HG02840 (cell line): ENCODE measurements at regions not wholly inside any gene's neighbourhood (a gene's known extent, or its start where the extent isn't known, plus 50 kb on each side); places are given as distances from the start of the nearest gene placed in this dataset.
"Not testable (repeated sequence)": the region's sequence is repeated elsewhere in the genome, so short reads cannot be mapped to it uniquely, and the experiment has no call there.

ENCODE experiments used
- ATAC-seq: cut with Tn5 transposase; IDR thresholded peaks from one replicate; pipeline ENCODE4 v1.9.1; 2021; ENCODE audit warnings: mild to moderate bottlenecking, moderate library complexity, moderate number of reproducible peaks; ENCODE audit not compliant: unreplicated experiment, low FRiP score

DNA sequence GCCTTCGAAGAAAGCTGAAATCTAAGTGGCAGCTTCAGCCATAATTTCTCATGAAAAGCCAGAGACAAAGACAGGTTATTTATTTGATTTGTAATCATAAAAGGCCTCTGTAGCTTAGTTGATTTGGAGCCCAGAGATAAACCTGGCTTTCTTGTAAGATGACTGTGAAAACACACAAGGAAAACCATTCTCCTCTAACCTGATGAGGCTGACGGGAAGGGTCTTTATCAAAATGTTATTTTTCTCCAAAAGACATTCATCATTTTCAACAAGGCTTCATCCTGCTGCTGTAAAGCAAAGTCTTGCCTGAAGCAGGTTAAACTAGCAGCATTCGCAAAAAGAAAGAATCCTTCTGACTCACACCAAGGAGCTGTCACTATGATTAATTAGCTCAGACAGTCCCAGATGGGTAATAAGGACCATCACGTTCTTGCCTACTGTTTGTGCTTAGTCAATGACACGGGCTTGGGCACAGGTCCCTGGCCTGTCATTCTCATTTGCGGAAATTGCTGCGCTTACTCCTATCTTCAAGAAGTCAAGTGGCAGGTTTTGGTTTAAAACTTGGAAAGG, 286.6 kb downstream of the C12orf75 start:
- ATAC-seq = no peak

- ATAC-seq = no peak
These were observed 291.7 kb downstream of the C12orf75 start for GRCh38 chr12:105622220-105622619.

DNA sequence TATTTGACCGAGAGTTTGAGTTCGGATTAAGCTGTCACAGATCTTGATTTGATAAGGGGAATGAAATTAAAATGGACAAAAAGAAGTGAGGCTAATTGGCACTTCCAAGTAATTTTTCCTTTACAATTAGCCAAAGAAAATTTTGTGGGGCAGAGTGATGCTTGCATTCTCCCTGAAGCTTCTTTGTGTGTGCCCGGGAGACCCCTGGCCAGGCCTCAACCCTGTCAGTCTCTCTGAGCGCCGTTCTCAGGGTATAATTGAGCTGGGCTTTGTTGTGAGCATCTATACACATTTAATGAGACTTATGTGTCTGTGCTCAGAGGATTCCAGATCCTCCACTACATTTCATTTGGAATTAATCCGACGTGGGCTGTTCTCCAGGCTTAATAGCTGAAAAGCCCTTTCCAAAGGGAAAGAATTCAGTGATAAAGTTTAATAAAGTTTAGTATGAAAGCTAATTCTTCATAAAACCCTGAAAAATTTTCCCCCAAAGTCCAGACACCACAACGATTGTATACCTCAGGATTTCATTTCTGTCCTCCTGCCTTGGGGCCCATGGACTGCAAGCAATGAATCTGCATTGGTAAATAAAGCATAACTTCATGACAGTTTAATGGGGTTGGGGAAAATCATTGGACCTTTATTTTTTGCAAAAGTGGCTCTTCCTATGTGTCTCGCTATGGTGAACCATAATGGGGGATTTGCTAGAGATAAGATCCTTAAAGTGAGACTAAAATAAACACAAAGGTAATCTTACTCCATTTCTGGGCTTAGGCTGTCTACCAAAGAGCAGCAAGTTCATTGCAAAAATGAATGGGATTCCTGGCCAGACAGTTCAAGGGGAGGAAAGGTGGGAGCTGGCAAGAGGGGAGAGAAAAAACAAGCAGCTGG, 292.6 kb downstream of the C12orf75 start:
- no peak for ATAC-seq

DNA sequence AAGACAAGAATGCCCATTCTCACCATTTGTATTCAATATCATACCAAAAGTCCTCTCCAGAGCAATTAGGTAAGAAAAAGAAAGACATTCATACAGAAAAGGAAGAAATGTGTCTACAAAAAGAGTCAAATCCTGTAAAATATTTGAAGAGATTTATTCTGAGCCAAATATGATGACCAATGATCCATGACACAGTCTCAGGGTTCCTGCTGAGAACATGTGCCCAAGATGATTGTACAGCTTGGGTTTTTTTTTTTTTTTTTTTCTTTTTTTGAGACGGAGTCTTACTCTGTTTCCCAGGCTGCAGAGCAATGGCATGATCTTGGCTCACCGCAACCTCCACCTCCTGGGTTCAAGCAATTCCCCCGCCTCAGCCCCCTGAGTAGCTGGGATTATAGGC, 296.2 kb downstream of the C12orf75 start:
- ATAC-seq = no peak

DNA sequence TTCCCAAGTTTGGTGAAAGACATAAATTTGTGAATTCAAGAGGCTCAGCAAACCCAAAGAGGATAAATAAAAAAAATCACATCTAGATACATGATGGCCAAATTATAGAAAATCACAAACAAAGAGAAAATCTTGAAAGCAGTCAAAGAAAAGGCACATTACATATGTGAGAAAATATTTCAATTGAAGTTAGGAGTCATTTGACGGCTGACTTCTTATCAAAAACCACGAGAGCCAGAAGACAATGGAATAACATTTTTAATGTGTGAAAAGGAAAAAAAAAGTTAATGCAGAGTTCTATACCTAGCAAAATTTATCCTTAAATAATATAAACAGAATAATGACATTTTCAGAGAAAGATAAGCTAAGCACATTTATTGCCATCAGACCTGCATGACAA, 307.0 kb downstream of the C12orf75 start:
- ATAC-seq = no peak

DNA sequence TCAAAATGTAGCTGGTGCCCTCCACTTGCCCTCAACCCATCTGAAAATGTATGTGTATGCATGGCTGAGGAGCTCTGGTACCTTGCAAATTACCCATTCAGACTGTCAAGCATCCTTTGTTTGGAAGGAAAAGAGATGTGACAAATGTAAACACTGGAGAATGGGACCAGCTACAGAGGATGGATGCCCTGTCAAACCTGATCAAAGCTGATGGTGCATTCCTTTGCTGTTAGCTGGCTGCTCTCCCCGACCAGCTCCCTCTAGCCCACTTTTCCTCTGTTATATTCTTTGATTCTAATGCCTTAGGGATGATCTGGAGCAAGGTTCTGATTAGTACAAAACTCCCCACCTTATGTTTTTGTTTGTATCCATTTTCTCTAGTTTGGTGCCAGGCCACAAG, 310.3 kb downstream of the C12orf75 start:
- no peak for ATAC-seq

- ATAC-seq = no peak
These were observed 311.3 kb downstream of the C12orf75 start for GRCh38 chr12:105641749-105642148.

DNA sequence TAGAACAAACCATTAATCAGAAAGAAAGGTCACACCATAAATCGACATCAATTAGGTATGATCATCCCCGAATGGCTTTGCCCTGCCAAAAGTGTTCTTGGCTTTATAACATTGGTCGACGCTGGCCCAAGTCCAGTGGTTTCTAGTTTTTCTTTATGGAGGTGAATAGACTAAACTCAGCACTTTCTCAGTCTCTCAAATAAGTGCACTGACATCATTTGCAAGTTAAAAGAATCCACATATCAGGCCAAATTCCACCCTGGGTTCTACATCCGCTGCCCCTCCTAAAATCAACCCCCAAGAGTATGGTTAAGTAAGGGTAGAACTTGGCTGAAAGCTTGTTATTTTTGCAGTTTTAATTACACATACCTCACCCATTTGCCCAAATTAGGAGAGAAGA, 314.3 kb downstream of the C12orf75 start:
- ATAC-seq = no peak

DNA sequence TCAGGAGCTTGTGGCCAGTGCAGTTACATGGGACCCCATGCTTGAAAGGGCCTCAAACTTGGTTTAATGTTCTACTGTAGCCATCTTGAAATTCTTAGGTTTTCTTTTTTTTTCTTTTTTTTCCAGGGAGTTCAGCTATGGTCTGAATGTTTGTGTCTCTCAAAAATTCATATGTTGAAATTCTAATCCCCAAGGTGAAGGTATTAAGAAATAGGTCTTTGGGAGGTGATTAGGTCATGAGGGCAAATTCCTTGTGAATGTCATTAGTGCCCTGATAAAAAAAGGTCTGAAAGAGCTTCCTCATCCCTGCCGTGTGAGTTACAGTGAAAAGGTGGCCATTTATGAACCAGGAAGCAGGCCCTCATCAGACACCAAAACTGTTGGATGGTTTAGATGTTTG, 324.1 kb downstream of the C12orf75 start:
- ATAC-seq = no peak

GRCh38 chr12:105658389-105658788, 327.9 kb downstream of the C12orf75 start:
- ATAC-seq = no peak

GRCh38 chr12:105659355-105660075, 329.0 kb downstream of the C12orf75 start:
- no peak for ATAC-seq

DNA sequence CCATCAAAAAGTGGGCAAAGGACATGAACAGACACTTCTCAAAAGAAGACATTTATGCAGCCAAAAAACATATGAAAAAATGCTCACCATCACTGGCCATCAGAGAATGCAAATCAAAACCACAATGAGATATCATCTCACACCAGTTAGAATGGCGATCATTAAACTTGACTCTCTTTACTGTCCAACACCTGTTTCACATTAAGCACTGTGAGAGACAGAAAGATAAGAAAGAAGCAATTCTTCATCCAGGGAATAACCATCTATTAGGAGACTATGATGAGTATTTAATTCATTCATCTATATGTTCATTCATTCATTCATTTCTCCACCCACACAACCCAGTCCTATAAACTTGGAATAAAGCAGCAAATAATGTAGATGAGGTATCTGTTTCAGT, 334.3 kb downstream of the C12orf75 start:
- ATAC-seq = not testable (repeated sequence)

- ATAC-seq = no peak
These were observed 334.9 kb downstream of the C12orf75 start for GRCh38 chr12:105665366-105665765.

GRCh38 chr12:105667973-105668743, 337.7 kb downstream of the C12orf75 start:
- no peak for ATAC-seq

- ATAC-seq = no peak
These were observed 340.2 kb downstream of the C12orf75 start for GRCh38 chr12:105670672-105671071.

DNA sequence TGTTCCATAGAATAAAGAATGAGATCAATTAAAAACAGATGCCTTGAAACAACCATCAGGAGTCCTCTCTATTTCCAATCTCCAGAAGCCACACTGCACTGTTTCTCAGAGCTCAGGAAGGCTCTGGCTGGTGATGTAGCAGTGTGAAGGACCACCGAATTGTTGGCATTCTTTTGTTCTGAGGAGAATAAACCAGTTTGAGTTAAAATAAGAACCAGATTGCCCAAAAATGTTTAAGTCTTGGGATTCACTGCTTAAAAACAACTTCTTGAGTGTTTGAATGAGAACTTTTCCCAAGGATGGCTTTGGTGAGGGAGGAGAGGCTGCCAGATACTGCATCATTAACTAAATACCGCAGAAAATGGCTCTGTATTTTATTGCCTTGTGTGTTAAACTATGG, 341.2 kb downstream of the C12orf75 start:
- ATAC-seq = no peak

DNA sequence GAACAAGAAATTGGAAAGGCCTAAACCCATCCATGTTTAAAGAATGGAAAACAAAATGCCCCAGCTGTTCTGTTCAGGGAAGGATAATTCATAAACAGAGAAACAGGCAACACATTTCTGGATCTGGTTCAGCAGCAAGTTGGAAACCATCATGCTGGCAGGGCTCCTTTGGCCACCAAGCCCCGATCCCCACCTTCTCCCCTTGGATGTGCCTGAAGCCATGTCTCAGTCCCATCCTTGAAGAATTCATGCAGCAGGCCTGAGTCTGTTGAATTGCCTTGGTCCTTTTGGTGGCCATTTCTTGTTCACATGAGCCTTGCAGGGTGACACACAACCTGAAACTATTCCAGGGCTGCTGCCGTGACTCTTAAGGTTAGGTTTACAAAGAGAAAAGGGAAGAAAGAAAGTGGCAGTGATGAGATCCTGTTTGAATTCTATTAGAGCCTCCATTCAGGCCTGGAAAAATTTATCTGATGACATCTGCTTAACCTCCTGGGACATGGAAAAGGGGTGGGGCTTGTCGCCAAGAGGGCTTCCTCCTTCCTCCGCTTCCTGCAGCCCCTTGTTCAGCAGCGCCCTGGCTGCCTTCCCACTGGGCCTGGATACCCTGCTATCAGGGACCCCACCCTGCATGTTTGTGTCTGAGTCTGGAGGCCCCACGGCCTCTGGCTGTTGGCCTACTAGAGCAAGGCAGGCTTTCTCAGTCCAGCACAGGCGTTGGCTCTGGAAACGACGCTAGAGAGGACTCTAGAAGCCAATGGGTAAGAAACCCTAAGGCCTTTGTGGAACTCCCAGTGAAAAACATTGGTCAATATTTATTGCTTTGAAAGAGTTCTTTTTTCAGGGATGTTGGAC, 341.9 kb downstream of the C12orf75 start:
- no peak for ATAC-seq

DNA sequence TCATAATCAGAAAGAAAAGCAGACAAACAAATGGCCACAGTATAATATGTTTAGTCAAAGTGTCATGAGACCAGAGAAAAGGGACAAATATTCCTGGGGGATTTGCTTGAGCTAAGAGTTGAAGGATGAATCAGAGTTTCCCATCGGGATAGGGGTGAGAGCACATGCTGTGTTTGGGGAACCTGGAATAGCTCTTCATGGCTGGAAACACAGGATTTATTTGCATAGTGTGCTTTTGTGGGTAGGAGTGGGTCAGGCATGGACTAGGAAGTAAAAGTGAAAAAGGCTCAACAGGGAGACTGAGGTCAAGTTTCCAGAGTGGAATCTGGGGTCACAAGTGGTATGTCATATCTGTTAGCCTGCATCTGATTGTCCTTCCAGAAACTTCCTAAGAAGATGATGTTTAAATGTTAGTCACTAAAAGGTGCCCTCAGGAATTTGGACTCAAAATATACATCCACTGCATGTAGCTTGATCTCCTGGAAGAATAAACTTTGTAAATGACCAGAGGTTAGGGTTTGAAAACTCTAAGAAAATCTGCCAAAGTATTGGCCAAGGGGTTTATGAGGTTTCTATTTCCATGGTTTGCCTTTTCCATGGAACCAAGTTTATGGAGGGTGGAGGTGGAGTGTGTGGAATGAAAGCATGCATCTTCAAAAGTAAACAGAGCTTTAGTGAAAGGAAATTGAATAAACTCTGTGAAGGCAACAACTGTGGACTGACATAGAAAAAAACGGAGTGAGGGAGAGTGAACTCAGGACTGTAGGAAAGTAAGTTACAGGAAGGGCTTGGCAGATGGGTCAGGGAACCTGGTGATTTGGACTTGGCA, 344.6 kb downstream of the C12orf75 start:
- no peak for ATAC-seq

GRCh38 chr12:105676694-105677093, 346.2 kb downstream of the C12orf75 start:
- ATAC-seq = no peak
